ENCODE measurements at regions not wholly inside any gene's neighbourhood (a gene's known extent, or its start where the extent isn't known, plus 50 kb on each side); places are given as distances from the start of the nearest gene placed in this dataset.
"Not testable (repeated sequence)": the region's sequence is repeated elsewhere in the genome, so short reads cannot be mapped to it uniquely, and the experiment has no call there.

DNA sequence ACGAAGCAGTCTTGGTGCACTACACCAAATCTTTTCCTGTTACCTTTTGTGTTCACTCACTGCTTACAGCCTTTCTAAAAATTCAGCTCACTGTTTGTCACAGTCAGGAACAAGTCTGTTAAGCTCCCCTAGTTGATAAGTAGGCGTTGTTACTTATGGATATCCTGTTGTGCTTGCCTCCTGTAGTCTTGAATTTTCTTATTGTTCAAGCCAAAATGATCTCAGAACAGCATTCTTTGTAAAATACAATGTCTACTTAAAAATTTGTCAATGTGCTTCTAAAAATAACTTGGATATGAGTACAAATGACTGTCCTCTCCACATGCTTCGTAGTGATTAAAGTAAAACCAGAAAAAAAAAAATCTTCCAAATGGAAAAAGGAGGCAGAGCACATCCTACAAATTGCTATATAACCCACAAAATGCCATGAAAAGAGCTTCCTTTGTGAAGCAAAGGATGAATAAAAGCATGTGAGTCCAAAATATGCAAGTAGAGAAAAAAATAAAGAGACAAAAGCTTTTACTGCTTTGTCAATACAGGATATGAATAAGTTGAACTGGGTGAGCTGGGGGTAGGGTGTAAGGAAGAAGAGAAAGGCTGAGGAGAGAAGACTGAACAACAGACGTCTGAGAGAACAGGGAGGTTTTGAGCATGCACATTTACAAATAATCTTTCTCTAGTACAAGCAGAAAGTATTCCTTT, 228.9 kb upstream of the ADGRL4 start:
- Histone ChIP-seq H3K27me3 (ENCODE audit: control insufficient read depth in 5 of 5, insufficient read depth in 4 of 5, low read length in 5 of 5) (no peaks in the 10 kb centered on the region), H3K4me3 (ENCODE audit: low read depth in 1 of 5, low read length in 5 of 5) (no peak overlapping the region), H3K9ac (ENCODE audit: low read length in 5 of 5) (no peak overlapping the region), H3K36me3 (ENCODE audit: control insufficient read depth in 5 of 5, insufficient read depth in 5 of 5, low read length in 5 of 5) (no peaks in the 10 kb centered on the region), H3K9me3 (ENCODE audit: control insufficient read depth in 5 of 5, low read length in 5 of 5) (no peaks in the 10 kb centered on the region), H3K27ac (ENCODE audit: low read depth, low read length) (no peak overlapping the region), H3K4me1 (ENCODE audit: control insufficient read depth in 5 of 5, insufficient read depth in 5 of 5, low read length in 5 of 5) (peaks cover 0 to 5% (median 0%) of the 10 kb centered on the region in 5 donors)

DNA sequence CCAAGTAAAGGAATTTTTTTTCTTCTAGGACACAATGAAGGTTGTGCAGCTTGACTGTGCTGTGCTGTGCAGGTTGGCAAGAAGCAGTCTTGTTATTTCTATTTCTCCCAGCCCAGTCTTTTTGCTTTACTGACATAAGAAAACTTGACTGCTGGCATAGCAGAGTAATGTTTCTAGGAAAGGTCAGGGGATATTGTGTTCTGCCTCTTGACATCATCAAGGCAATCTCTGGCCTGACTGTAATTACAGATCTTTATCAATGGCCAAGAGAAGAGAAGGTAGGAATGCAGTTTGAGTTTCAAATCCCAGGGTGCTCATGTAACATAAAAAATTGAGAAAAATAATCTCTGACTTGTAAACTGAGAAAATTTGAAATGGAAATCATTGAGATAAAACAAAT, 226.3 kb upstream of the ADGRL4 start:
- peaks cover 0 to 5% (median 0%) of the 10 kb centered on the region in 5 donors for H3K4me1 ChIP-seq (ENCODE audit: control insufficient read depth in 5 of 5, insufficient read depth in 5 of 5, low read length in 5 of 5)
- no peak overlapping the region for H3K27ac ChIP-seq (ENCODE audit: low read depth, low read length)
- no peak overlapping the region for H3K4me3 ChIP-seq (ENCODE audit: low read depth in 1 of 5, low read length in 5 of 5)
- H3K36me3 ChIP-seq (ENCODE audit: control insufficient read depth in 5 of 5, insufficient read depth in 5 of 5, low read length in 5 of 5) = no peaks in the 10 kb centered on the region
- no peaks in the 10 kb centered on the region for H3K27me3 ChIP-seq (ENCODE audit: control insufficient read depth in 5 of 5, insufficient read depth in 4 of 5, low read length in 5 of 5)
- no peaks in the 10 kb centered on the region for H3K9me3 ChIP-seq (ENCODE audit: control insufficient read depth in 5 of 5, low read length in 5 of 5)
- H3K9ac ChIP-seq (ENCODE audit: low read length in 5 of 5) = no peak overlapping the region

DNA sequence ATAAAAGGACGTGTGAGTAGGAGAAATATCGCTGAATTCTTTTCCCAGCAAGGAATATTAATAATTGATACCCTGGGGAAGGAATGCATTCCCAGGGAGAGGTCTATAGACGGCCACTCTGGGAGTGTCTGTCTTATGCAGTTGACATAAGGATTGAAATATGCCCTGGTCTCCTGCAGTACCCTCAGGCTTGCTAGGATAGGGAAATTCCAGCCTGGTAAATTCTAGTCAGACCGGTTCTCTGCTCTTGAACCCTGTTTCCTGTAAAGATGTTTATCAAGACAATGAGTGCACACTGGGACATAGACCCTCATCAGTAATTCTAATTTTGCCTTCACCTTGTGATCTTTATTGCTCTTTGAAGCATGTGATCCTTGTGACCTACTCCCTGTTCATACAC, 224.2 kb upstream of the ADGRL4 start:
- H3K4me1 ChIP-seq (ENCODE audit: control insufficient read depth in 5 of 5, insufficient read depth in 5 of 5, low read length in 5 of 5); H3K36me3 ChIP-seq (ENCODE audit: control insufficient read depth in 5 of 5, insufficient read depth in 5 of 5, low read length in 5 of 5); H3K27ac ChIP-seq (ENCODE audit: low read depth, low read length); H3K4me3 ChIP-seq (ENCODE audit: low read depth in 1 of 5, low read length in 5 of 5); H3K9me3 ChIP-seq (ENCODE audit: control insufficient read depth in 5 of 5, low read length in 5 of 5); H3K9ac ChIP-seq (ENCODE audit: low read length in 5 of 5); H3K27me3 ChIP-seq (ENCODE audit: control insufficient read depth in 5 of 5, insufficient read depth in 4 of 5, low read length in 5 of 5): not testable (repeated sequence)

DNA sequence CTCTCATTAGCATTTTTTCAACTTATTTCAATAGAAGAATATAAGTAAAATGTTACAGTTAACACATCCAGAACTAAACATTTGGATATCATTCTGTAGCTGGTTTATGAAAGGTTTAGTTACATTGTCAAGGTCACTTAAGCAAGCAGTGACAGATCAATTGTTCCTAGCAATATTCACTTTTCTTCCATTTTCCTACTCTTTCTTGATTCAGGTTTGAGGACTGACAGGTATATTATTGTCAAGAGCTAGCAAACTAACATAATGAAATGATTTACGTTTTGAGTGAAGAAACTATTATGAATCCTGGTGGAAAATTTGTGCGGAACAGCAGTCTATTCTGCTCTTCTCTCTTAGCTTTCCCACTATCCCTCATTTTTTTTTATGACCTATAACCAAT, 220.4 kb upstream of the ADGRL4 start:
- Histone ChIP-seq H3K27me3 (ENCODE audit: control insufficient read depth in 5 of 5, insufficient read depth in 4 of 5, low read length in 5 of 5) (no peaks in the 10 kb centered on the region), H3K9ac (ENCODE audit: low read length in 5 of 5) (no peak overlapping the region), H3K36me3 (ENCODE audit: control insufficient read depth in 5 of 5, insufficient read depth in 5 of 5, low read length in 5 of 5) (no peaks in the 10 kb centered on the region), H3K9me3 (ENCODE audit: control insufficient read depth in 5 of 5, low read length in 5 of 5) (no peaks in the 10 kb centered on the region), H3K4me1 (ENCODE audit: control insufficient read depth in 5 of 5, insufficient read depth in 5 of 5, low read length in 5 of 5) (no peaks in the 10 kb centered on the region), H3K27ac (ENCODE audit: low read depth, low read length) (no peak overlapping the region), H3K4me3 (ENCODE audit: low read depth in 1 of 5, low read length in 5 of 5) (no peak overlapping the region)

DNA sequence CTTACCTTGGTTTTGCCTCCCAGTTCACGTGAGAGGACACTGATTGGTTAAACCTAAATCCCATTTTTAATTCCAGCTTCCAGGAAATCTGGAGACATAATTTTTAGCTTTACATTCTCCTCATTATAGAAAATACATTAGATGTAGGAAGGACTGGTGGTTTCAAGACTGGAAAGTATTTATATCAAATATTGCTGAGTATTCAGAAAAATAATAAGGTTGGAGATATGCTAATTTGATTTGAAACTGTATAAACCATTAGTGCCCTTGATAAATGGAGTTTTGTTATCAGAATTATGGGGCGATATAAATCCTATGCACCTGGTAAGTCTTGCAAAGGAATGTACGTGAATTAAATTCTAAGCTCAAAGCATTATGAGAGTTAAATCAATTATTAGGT, 218.0 kb upstream of the ADGRL4 start:
- Histone ChIP-seq H3K36me3 (ENCODE audit: control insufficient read depth in 5 of 5, insufficient read depth in 5 of 5, low read length in 5 of 5) (no peaks in the 10 kb centered on the region), H3K9ac (ENCODE audit: low read length in 5 of 5) (no peak overlapping the region), H3K9me3 (ENCODE audit: control insufficient read depth in 5 of 5, low read length in 5 of 5) (peaks cover 0 to 8% (median 3%) of the 10 kb centered on the region in 5 donors), H3K4me3 (ENCODE audit: low read depth in 1 of 5, low read length in 5 of 5) (no peak overlapping the region), H3K4me1 (ENCODE audit: control insufficient read depth in 5 of 5, insufficient read depth in 5 of 5, low read length in 5 of 5) (no peaks in the 10 kb centered on the region), H3K27me3 (ENCODE audit: control insufficient read depth in 5 of 5, insufficient read depth in 4 of 5, low read length in 5 of 5) (no peaks in the 10 kb centered on the region), H3K27ac (ENCODE audit: low read depth, low read length) (no peak overlapping the region)

DNA sequence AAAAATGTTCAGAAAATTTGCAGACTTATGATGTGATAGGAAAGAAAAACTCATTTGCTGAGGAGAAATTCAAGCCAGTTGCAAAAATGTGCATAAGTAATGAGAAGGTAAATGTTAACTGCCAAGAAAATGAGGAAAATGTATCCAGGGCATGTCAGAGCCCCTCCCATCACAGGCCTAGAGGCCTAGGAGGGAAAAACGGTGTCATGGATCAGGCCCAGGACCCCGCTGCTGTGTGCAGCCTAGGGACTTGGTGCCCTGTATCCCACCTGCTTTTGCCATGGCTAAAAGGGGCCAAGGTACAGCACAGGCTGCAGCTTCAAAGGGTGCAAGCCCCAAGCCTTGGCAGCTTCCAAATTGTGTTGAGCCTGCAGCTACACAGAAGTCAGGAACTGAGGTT, 214.0 kb upstream of the ADGRL4 start:
- Histone ChIP-seq H3K27me3 (ENCODE audit: control insufficient read depth in 5 of 5, insufficient read depth in 4 of 5, low read length in 5 of 5) (no peaks in the 10 kb centered on the region), H3K9ac (ENCODE audit: low read length in 5 of 5) (no peak overlapping the region), H3K9me3 (ENCODE audit: control insufficient read depth in 5 of 5, low read length in 5 of 5) (peaks cover 0 to 8% (median 3%) of the 10 kb centered on the region in 5 donors), H3K27ac (ENCODE audit: low read depth, low read length) (no peak overlapping the region), H3K4me1 (ENCODE audit: control insufficient read depth in 5 of 5, insufficient read depth in 5 of 5, low read length in 5 of 5) (no peaks in the 10 kb centered on the region), H3K4me3 (ENCODE audit: low read depth in 1 of 5, low read length in 5 of 5) (no peak overlapping the region), H3K36me3 (ENCODE audit: control insufficient read depth in 5 of 5, insufficient read depth in 5 of 5, low read length in 5 of 5) (no peaks in the 10 kb centered on the region)

DNA sequence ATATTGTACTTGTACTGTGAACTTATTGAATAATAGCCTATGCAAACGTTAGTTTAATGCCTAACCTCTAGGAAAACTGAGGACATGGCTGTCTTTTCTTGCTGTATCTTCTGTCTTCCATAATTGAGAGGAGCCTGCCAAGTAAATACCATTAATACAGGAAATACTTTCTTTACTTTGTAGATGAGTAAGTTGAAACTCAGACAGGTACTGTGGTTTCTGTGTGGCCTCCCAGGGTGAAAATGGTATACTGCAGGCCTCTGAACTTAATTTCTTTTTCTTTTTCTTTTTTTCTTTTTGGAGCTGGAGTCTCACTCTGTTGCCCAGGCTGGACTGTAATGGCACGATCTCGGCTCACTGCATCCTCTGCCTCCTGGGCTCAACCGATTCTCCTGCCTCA, 208.8 kb upstream of the ADGRL4 start:
- H3K4me3 ChIP-seq (ENCODE audit: low read depth in 1 of 5, low read length in 5 of 5) = no peak overlapping the region
- no peaks in the 10 kb centered on the region for H3K27me3 ChIP-seq (ENCODE audit: control insufficient read depth in 5 of 5, insufficient read depth in 4 of 5, low read length in 5 of 5)
- H3K36me3 ChIP-seq (ENCODE audit: control insufficient read depth in 5 of 5, insufficient read depth in 5 of 5, low read length in 5 of 5) = no peaks in the 10 kb centered on the region
- peaks cover 0 to 1% (median under 1%) of the 10 kb centered on the region in 5 donors for H3K9me3 ChIP-seq (ENCODE audit: control insufficient read depth in 5 of 5, low read length in 5 of 5)
- no peak overlapping the region for H3K27ac ChIP-seq (ENCODE audit: low read depth, low read length)
- H3K4me1 ChIP-seq (ENCODE audit: control insufficient read depth in 5 of 5, insufficient read depth in 5 of 5, low read length in 5 of 5) = no peaks in the 10 kb centered on the region
- H3K9ac ChIP-seq (ENCODE audit: low read length in 5 of 5) = no peak overlapping the region

DNA sequence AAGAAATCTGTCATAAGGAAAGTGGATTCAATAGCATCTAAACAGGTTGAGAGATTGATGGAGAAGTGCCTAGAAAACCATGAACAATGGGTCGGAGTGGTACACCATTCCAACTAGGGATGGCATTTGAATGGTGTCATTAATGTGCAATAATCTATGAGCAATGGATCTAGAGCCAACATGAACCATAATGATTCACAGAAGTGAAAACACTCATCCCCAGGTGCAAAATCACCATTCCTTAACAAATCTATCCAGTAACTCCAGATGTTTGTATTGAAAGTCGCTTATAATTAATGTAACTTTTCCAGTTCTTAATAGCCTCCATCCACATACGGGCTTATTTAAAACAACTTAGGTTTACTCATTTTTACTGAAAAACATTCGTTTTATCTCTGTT, 201.3 kb upstream of the ADGRL4 start:
- Histone ChIP-seq H3K4me3 (ENCODE audit: low read depth in 1 of 5, low read length in 5 of 5) (no peak overlapping the region), H3K27me3 (ENCODE audit: control insufficient read depth in 5 of 5, insufficient read depth in 4 of 5, low read length in 5 of 5) (no peaks in the 10 kb centered on the region), H3K27ac (ENCODE audit: low read depth, low read length) (no peak overlapping the region), H3K9me3 (ENCODE audit: control insufficient read depth in 5 of 5, low read length in 5 of 5) (no peaks in the 10 kb centered on the region), H3K36me3 (ENCODE audit: control insufficient read depth in 5 of 5, insufficient read depth in 5 of 5, low read length in 5 of 5) (no peaks in the 10 kb centered on the region), H3K9ac (ENCODE audit: low read length in 5 of 5) (no peak overlapping the region), H3K4me1 (ENCODE audit: control insufficient read depth in 5 of 5, insufficient read depth in 5 of 5, low read length in 5 of 5) (no peaks in the 10 kb centered on the region)

DNA sequence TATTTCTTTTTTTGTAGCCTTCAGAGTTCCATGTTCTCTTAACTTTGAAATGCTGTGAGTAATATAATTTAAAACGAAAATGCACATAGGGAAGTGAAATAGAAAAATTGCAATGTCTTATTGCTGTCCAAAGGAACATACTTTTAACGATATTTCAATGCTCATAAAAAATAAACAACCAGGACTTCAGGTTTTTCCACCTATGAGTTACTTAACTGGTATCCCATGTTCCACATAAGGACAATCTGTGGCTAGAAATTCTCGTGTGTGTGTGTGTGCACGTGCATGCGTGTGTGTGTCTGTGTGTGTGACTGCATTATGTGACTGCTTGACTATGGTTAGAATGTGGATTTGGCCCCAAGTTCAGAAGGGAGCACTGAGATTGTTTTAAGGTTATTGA, 200.8 kb upstream of the ADGRL4 start:
- Histone ChIP-seq H3K36me3 (ENCODE audit: control insufficient read depth in 5 of 5, insufficient read depth in 5 of 5, low read length in 5 of 5) (no peaks in the 10 kb centered on the region), H3K27ac (ENCODE audit: low read depth, low read length) (no peak overlapping the region), H3K9ac (ENCODE audit: low read length in 5 of 5) (no peak overlapping the region), H3K9me3 (ENCODE audit: control insufficient read depth in 5 of 5, low read length in 5 of 5) (no peaks in the 10 kb centered on the region), H3K4me1 (ENCODE audit: control insufficient read depth in 5 of 5, insufficient read depth in 5 of 5, low read length in 5 of 5) (no peaks in the 10 kb centered on the region), H3K4me3 (ENCODE audit: low read depth in 1 of 5, low read length in 5 of 5) (no peak overlapping the region), H3K27me3 (ENCODE audit: control insufficient read depth in 5 of 5, insufficient read depth in 4 of 5, low read length in 5 of 5) (no peaks in the 10 kb centered on the region)

DNA sequence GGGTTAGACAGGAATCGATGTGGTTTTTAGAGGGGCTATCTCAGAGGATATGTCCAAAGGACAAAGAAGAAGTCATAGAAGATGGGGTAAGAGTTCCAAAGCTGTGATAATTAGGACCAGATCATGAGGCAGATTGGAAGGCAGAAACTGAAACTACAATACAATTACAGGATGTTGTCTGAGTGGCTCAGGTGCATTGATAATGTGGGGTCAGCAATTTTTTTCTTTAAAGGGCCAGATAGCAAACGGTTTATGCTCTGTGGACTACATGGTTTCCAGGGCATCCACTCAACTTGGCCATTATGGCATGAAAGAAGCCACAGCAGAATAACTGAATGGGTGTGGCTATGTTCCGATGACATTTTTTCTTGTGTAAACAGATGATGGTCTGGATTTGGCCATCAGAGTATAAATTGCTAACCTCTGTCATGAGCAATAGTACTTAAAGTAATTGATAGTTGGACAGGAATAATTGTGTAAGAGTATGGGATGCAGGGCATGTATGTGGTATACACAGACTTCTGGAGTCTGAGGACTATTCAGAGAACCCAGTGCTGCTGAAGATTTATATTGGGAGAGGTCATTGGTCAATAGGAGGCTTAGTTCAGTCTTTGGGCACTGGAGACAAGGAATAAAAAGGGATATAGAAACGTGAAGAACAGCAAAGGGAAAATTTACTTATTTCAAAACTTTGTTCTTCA, 198.4 kb upstream of the ADGRL4 start:
- Histone ChIP-seq H3K36me3 (ENCODE audit: control insufficient read depth in 5 of 5, insufficient read depth in 5 of 5, low read length in 5 of 5) (no peaks in the 10 kb centered on the region), H3K27ac (ENCODE audit: low read depth, low read length) (no peak overlapping the region), H3K4me1 (ENCODE audit: control insufficient read depth in 5 of 5, insufficient read depth in 5 of 5, low read length in 5 of 5) (no peaks in the 10 kb centered on the region), H3K9me3 (ENCODE audit: control insufficient read depth in 5 of 5, low read length in 5 of 5) (no peaks in the 10 kb centered on the region), H3K27me3 (ENCODE audit: control insufficient read depth in 5 of 5, insufficient read depth in 4 of 5, low read length in 5 of 5) (no peaks in the 10 kb centered on the region), H3K4me3 (ENCODE audit: low read depth in 1 of 5, low read length in 5 of 5) (no peak overlapping the region), H3K9ac (ENCODE audit: low read length in 5 of 5) (no peak overlapping the region)
